G401.6 (cell line): ENCODE measurements at regions not wholly inside any gene's neighbourhood (a gene's known extent, or its start where the extent isn't known, plus 50 kb on each side); places are given as distances from the start of the nearest gene placed in this dataset.
"Not testable (repeated sequence)": the region's sequence is repeated elsewhere in the genome, so short reads cannot be mapped to it uniquely, and the experiment has no call there.

Experiments
- FAIRE-seq: peaks from 2 replicates; lab custom pipeline; 2012; peaks lifted over from hg19 to GRCh38; lab: Jason Lieb, UNC

GRCh38 chr15:53212785-53213184 is 422.6 kb upstream of the ONECUT1 start:
- no peak for FAIRE-seq

- FAIRE-seq = no peak
Observed at GRCh38 chr15:53210653-53211052, 420.5 kb upstream of the ONECUT1 start.

- FAIRE-seq = no peak
Observed at GRCh38 chr15:53209396-53210042, 419.4 kb upstream of the ONECUT1 start.

- no peak for FAIRE-seq
Observed at GRCh38 chr15:53208751-53209150, 418.6 kb upstream of the ONECUT1 start.

GRCh38 chr15:53203454-53203853 is 413.3 kb upstream of the ONECUT1 start:
- no peak for FAIRE-seq

- no peak for FAIRE-seq
Observed at GRCh38 chr15:53202876-53203275, 412.7 kb upstream of the ONECUT1 start.

- FAIRE-seq = no peak
Observed at GRCh38 chr15:53197426-53197839, 407.3 kb upstream of the ONECUT1 start.

- no peak for FAIRE-seq
Observed at GRCh38 chr15:53196788-53197187, 406.7 kb upstream of the ONECUT1 start.

- FAIRE-seq = no peak
Observed at GRCh38 chr15:53196242-53196641, 406.1 kb upstream of the ONECUT1 start.

GRCh38 chr15:53193149-53193548 is 403.0 kb upstream of the ONECUT1 start:
- FAIRE-seq = no peak

GRCh38 chr15:53189860-53190259 is 399.7 kb upstream of the ONECUT1 start:
- no peak for FAIRE-seq

- not testable (repeated sequence) for FAIRE-seq
Observed at GRCh38 chr15:53183449-53183848, 393.3 kb upstream of the ONECUT1 start.

- FAIRE-seq = no peak
Observed at GRCh38 chr15:53171571-53171970, 381.4 kb upstream of the ONECUT1 start.

GRCh38 chr15:53166684-53167201 is 376.6 kb upstream of the ONECUT1 start:
- no peak for FAIRE-seq

GRCh38 chr15:53165988-53166683 is 376.0 kb upstream of the ONECUT1 start:
- no peak for FAIRE-seq

GRCh38 chr15:53160092-53160704 is 370.1 kb upstream of the ONECUT1 start:
- no peak for FAIRE-seq

- no peak for FAIRE-seq
Observed at GRCh38 chr15:53159458-53159857, 369.3 kb upstream of the ONECUT1 start.

- no peak for FAIRE-seq
Observed at GRCh38 chr15:53158995-53159394, 368.9 kb upstream of the ONECUT1 start.

- no peak for FAIRE-seq
Observed at GRCh38 chr15:53133255-53133850, 343.2 kb upstream of the ONECUT1 start.

GRCh38 chr15:53130943-53131342 is 340.8 kb upstream of the ONECUT1 start:
- no peak for FAIRE-seq

- FAIRE-seq = no peak
Observed at GRCh38 chr15:53129121-53129904, 339.2 kb upstream of the ONECUT1 start.

GRCh38 chr15:53128652-53129051 is 338.5 kb upstream of the ONECUT1 start:
- no peak for FAIRE-seq
